ENCODE measurements at regions not wholly inside any gene's neighbourhood (a gene's known extent, or its start where the extent isn't known, plus 50 kb on each side); places are given as distances from the start of the nearest gene placed in this dataset.

- no peak for TF ChIP-seq CTCF (IDR thresholded peaks at IDR 0.05; ENCODE audit: low read length)
- TF ChIP-seq EZH2 (IDR thresholded peaks at IDR 0.05; ENCODE audit: borderline replicate concordance, low read length): no peak
Measured at GRCh38 chr9:118331622-118332045, 627.4 kb downstream of the TLR4 start.

All from OCI-LY1 (cell line).